OCI-LY1 (cell line): ENCODE measurements at regions not wholly inside any gene's neighbourhood (a gene's known extent, or its start where the extent isn't known, plus 50 kb on each side); places are given as distances from the start of the nearest gene placed in this dataset.

Source experiments
- H2AFZ ChIP-seq: fragments of 200-600 bp; sonication (generic), shearing (Covaris generic); 2 replicates; pipeline ENCODE4 v1.6.0; 2014; ENCODE audit warnings: antibody characterized with exemption, mild to moderate bottlenecking, low read length
- H3F3A ChIP-seq: fragments of 200-600 bp; sonication (generic), shearing (Covaris generic); 2 replicates; pipeline ENCODE4 v1.6.0; 2014; ENCODE audit warnings: mild to moderate bottlenecking, antibody characterized with exemption, low read length, moderate library complexity; ENCODE audit not compliant: insufficient read depth
- H3K27ac ChIP-seq: fragments of 200-600 bp; sonication (generic); 2 replicates; pipeline ENCODE4 v1.5.1; 2014; ENCODE audit warnings: low read length, mixed run types, mild to moderate bottlenecking, low read depth; ENCODE audit not compliant: poor library complexity, severe bottlenecking
- H3K27me3 ChIP-seq: fragments of 200-600 bp; sonication (generic); 2 replicates; pipeline ENCODE4 v1.6.0; 2014; ENCODE audit warnings: antibody characterized with exemption, mild to moderate bottlenecking, low read length, moderate library complexity; ENCODE audit not compliant: insufficient read depth
- H3K36me3 ChIP-seq: fragments of 200-600 bp; sonication (generic); 2 replicates; pipeline ENCODE4 v1.6.1; 2014; ENCODE audit warnings: mild to moderate bottlenecking, antibody characterized with exemption, low read length, moderate library complexity, mixed read lengths; ENCODE audit not compliant: insufficient read depth
- H3K4me1 ChIP-seq: fragments of 200-600 bp; sonication (generic); 2 replicates; pipeline ENCODE4 v1.5.1; 2014; ENCODE audit warnings: mild to moderate bottlenecking, low read length, moderate library complexity; ENCODE audit not compliant: insufficient read depth, severe bottlenecking
- H3K4me2 ChIP-seq: fragments of 200-600 bp; sonication (generic), shearing (Covaris generic); 2 replicates; pipeline ENCODE4 v1.6.1; 2014; ENCODE audit warnings: low read length
- H3K4me3 ChIP-seq: fragments of 200-600 bp; sonication (generic); 2 replicates; pipeline ENCODE4 v1.5.1; 2014; ENCODE audit warnings: low read length, low read depth, mild to moderate bottlenecking, mixed read lengths; ENCODE audit not compliant: poor library complexity, severe bottlenecking
- H3K79me2 ChIP-seq: fragments of 200-600 bp; shearing (Covaris generic); 2 replicates; pipeline ENCODE4 v1.6.1; 2016; ENCODE audit warnings: mixed run types, low read length, mixed read lengths; ENCODE audit not compliant: insufficient read depth
- H3K9ac ChIP-seq: fragments of 200-600 bp; sonication (generic), shearing (Covaris generic); 2 replicates; pipeline ENCODE4 v1.6.1; 2014; ENCODE audit warnings: mild to moderate bottlenecking, low read length, mixed read lengths
- H3K9me2 ChIP-seq: fragments of 200-600 bp; sonication (generic), shearing (Covaris generic); 2 replicates; pipeline ENCODE4 v1.6.1; 2014; ENCODE audit warnings: low read depth, mild to moderate bottlenecking, low read length, mixed read lengths
- H3K9me3 ChIP-seq: fragments of 200-600 bp; shearing (Covaris generic); 2 replicates; pipeline ENCODE4 v1.6.1; 2014; ENCODE audit warnings: low read length, mixed read lengths
- H4K20me1 ChIP-seq: fragments of 200-600 bp; sonication (generic), shearing (Covaris generic); 2 replicates; pipeline ENCODE4 v1.6.0; 2016; ENCODE audit warnings: mild to moderate bottlenecking, low read length; ENCODE audit not compliant: insufficient read depth
- CTCF ChIP-seq: fragments of 200-600 bp; sonication (generic), shearing (Covaris generic); IDR thresholded peaks from 2 replicates; pipeline ENCODE4 v1.5.1; 2017; ENCODE audit warnings: mild to moderate bottlenecking, antibody characterized with exemption, low read length, moderate library complexity, mixed read lengths
- EZH2 ChIP-seq: fragments of 200-600 bp; sonication (generic), shearing (Covaris generic); IDR thresholded peaks from 2 replicates; pipeline ENCODE4 v1.8.0; 2017; ENCODE audit warnings: borderline replicate concordance, mixed run types, mild to moderate bottlenecking, antibody characterized with exemption, low read length, moderate library complexity, mixed read lengths

- Histone ChIP-seq H3K4me1 (no peaks in the 10 kb centered on the region), H3K9ac (no peak overlapping the region), H3F3A (no peaks in the 10 kb centered on the region), H3K4me3 (no peak overlapping the region), H3K27me3 (no peaks in the 10 kb centered on the region), H3K9me2 (no peaks in the 10 kb centered on the region), H3K79me2 (no peaks in the 10 kb centered on the region), H3K27ac (no peak overlapping the region), H2AFZ (no peak overlapping the region), H3K9me3 (no peaks in the 10 kb centered on the region), H3K4me2 (no peak overlapping the region), H4K20me1 (no peaks in the 10 kb centered on the region), H3K36me3 (no peaks in the 10 kb centered on the region)
- TF ChIP-seq CTCF (no peak), EZH2 (no peak)
Measured at GRCh38 chr5:159515197-159515596, 184.9 kb upstream of the IL12B start.

- no peaks in the 10 kb centered on the region for H3K27me3 ChIP-seq
- H3K4me1 ChIP-seq: no peaks in the 10 kb centered on the region
- no peaks in the 10 kb centered on the region for H3K36me3 ChIP-seq
- H3K9ac ChIP-seq: no peak overlapping the region
- no peaks in the 10 kb centered on the region for H4K20me1 ChIP-seq
- H2AFZ ChIP-seq: no peak overlapping the region
- no peaks in the 10 kb centered on the region for H3K9me2 ChIP-seq
- H3K79me2 ChIP-seq: no peaks in the 10 kb centered on the region
- H3K27ac ChIP-seq: no peak overlapping the region
- TF ChIP-seq CTCF (peak; percentile 81), EZH2 (no peak)
- H3K4me3 ChIP-seq: no peak overlapping the region
- no peaks in the 10 kb centered on the region for H3F3A ChIP-seq
- no peak overlapping the region for H3K4me2 ChIP-seq
- no peaks in the 10 kb centered on the region for H3K9me3 ChIP-seq
Measured at GRCh38 chr5:159515909-159516415, 185.7 kb upstream of the IL12B start.

- H3K27ac ChIP-seq: no peak overlapping the region
Measured at GRCh38 chr5:159518371-159518770, 188.1 kb upstream of the IL12B start.

More at GRCh38 chr5:159518371-159518770, 188.1 kb upstream of the IL12B start:
- H3K9me3 ChIP-seq: no peaks in the 10 kb centered on the region
- H3F3A ChIP-seq: no peaks in the 10 kb centered on the region
- H3K27me3 ChIP-seq: no peaks in the 10 kb centered on the region
- no peaks in the 10 kb centered on the region for H3K79me2 ChIP-seq
- no peak overlapping the region for H2AFZ ChIP-seq
- H3K4me1 ChIP-seq: no peaks in the 10 kb centered on the region
- H3K36me3 ChIP-seq: no peaks in the 10 kb centered on the region
- no peak overlapping the region for H3K4me3 ChIP-seq
- H3K9me2 ChIP-seq: no peaks in the 10 kb centered on the region
- no peak for TF ChIP-seq EZH2
- no peak for TF ChIP-seq CTCF
- H3K9ac ChIP-seq: no peak overlapping the region
- no peak overlapping the region for H3K4me2 ChIP-seq
- no peaks in the 10 kb centered on the region for H4K20me1 ChIP-seq
